ENCODE measurements at regions not wholly inside any gene's neighbourhood (a gene's known extent, or its start where the extent isn't known, plus 50 kb on each side); places are given as distances from the start of the nearest gene placed in this dataset.
"Not testable (repeated sequence)": the region's sequence is repeated elsewhere in the genome, so short reads cannot be mapped to it uniquely, and the experiment has no call there.

DNA sequence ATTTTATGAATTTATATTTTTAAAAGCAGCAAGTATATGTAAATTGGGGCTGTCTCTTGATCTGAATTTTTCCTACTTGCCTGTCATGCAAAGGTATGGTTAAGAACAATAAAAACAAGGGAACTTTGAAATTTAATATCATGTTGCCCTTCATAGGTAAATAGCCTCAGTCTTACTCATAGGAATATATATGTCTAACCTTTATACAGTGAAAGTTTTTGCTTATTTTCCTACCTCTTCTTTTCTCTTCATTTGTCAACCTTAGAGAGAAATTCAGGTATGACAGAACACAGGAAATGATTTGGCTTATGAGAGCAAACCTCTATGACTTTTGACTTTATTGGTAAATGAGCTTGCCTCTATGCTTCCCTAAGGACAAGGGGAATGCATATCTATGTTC lies 716.0 kb downstream of the CENPC start:
- DNase-seq (no peak), ATAC-seq (no peak)
- Mint-ChIP-seq H3K36me3 (ENCODE audit: low read depth) (no peaks in the 10 kb centered on the region), H3K4me3 (no peak overlapping the region), H3K27me3 (no peaks in the 10 kb centered on the region), H3K4me1 (no peaks in the 10 kb centered on the region), H3K27ac (no peak overlapping the region)
- no peaks in the 10 kb centered on the region for H3K9me3 ChIP-seq (ENCODE audit: control insufficient read depth, low read length, poor library complexity, severe bottlenecking)

GRCh38 chr4:66820681-66821080 lies 724.6 kb downstream of the CENPC start:
- H3K27ac Mint-ChIP-seq, result no peak overlapping the region
- ATAC-seq, result no peak
- H3K4me1 Mint-ChIP-seq, result no peaks in the 10 kb centered on the region
- H3K36me3 Mint-ChIP-seq (ENCODE audit: low read depth), result no peaks in the 10 kb centered on the region
- no peaks in the 10 kb centered on the region for H3K9me3 ChIP-seq (ENCODE audit: control insufficient read depth, low read length, poor library complexity, severe bottlenecking)
- H3K4me3 Mint-ChIP-seq, result no peak overlapping the region
- no peaks in the 10 kb centered on the region for H3K27me3 Mint-ChIP-seq
- no peak for DNase-seq

DNA sequence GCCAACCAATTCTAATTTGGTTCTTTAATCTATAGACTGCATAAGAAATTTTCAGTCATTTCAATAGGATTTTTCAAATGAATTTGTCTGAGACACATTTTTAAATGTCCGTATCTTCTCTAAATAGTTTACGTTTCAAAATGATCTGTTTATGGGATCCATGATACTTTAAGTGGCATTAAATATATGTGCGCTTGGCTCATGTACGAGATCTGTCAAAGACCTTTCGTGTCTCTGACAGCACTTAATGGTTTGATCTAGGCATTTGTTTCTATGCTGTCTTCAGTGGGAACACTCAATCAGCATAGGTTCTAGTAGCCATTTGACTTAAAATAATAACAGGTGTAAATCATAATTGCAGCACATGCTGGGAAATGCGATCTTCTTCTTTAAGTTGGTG lies 731.0 kb downstream of the CENPC start:
- Mint-ChIP-seq H3K4me3 (no peak overlapping the region), H3K36me3 (ENCODE audit: low read depth) (no peaks in the 10 kb centered on the region), H3K27me3 (no peaks in the 10 kb centered on the region), H3K4me1 (no peaks in the 10 kb centered on the region), H3K27ac (no peak overlapping the region)
- DNase-seq (no peak), ATAC-seq (no peak)
- H3K9me3 ChIP-seq (ENCODE audit: control insufficient read depth, low read length, poor library complexity, severe bottlenecking), result no peaks in the 10 kb centered on the region

- DNase-seq (no peak), ATAC-seq (no peak)
- no peaks in the 10 kb centered on the region for H3K9me3 ChIP-seq (ENCODE audit: control insufficient read depth, low read length, poor library complexity, severe bottlenecking)
- Mint-ChIP-seq H3K4me1 (no peaks in the 10 kb centered on the region), H3K27ac (no peak overlapping the region), H3K4me3 (no peak overlapping the region), H3K36me3 (ENCODE audit: low read depth) (no peaks in the 10 kb centered on the region), H3K27me3 (no peaks in the 10 kb centered on the region)
Measured at GRCh38 chr4:66805582-66805981, 739.7 kb downstream of the CENPC start.

GRCh38 chr4:66804979-66805378 lies 740.3 kb downstream of the CENPC start:
- H3K9me3 ChIP-seq (ENCODE audit: control insufficient read depth, low read length, poor library complexity, severe bottlenecking), result no peaks in the 10 kb centered on the region
- Mint-ChIP-seq H3K4me1 (no peaks in the 10 kb centered on the region), H3K36me3 (ENCODE audit: low read depth) (no peaks in the 10 kb centered on the region), H3K27ac (no peak overlapping the region), H3K27me3 (no peaks in the 10 kb centered on the region), H3K4me3 (no peak overlapping the region)
- ATAC-seq, result no peak
- DNase-seq, result no peak

DNA sequence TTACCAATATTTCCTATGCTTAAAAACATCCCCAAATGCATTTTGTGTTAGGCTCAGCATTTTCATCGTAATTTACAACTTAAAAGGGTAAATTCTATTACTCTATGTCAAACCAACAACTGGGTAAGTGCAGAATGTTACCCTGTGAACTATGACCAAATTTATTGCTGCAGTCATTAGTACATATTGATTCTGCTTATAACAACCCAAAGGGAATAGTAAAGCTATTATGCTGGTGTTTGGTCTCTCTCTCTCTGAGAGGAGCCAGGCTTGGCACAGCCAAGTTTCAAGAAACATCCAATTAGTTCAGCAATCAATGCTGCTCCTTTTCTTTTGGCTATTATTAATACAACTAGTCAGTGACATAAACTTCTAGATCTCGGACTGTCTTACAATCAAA lies 747.7 kb downstream of the CENPC start:
- no peaks in the 10 kb centered on the region for H3K4me1 Mint-ChIP-seq
- no peak overlapping the region for H3K4me3 Mint-ChIP-seq
- no peaks in the 10 kb centered on the region for H3K9me3 ChIP-seq (ENCODE audit: control insufficient read depth, low read length, poor library complexity, severe bottlenecking)
- no peak overlapping the region for H3K27ac Mint-ChIP-seq
- no peaks in the 10 kb centered on the region for H3K27me3 Mint-ChIP-seq
- DNase-seq, result no peak
- no peak for ATAC-seq
- H3K36me3 Mint-ChIP-seq (ENCODE audit: low read depth), result no peaks in the 10 kb centered on the region

- H3K36me3 Mint-ChIP-seq (ENCODE audit: low read depth), result no peaks in the 10 kb centered on the region
- H3K9me3 ChIP-seq (ENCODE audit: control insufficient read depth, low read length, poor library complexity, severe bottlenecking), result no peaks in the 10 kb centered on the region
- H3K4me3 Mint-ChIP-seq, result no peak overlapping the region
- H3K27me3 Mint-ChIP-seq, result no peaks in the 10 kb centered on the region
- no peak for DNase-seq
- H3K27ac Mint-ChIP-seq, result no peak overlapping the region
- ATAC-seq, result no peak
- no peaks in the 10 kb centered on the region for H3K4me1 Mint-ChIP-seq
Measured at GRCh38 chr4:66795724-66796123, 749.6 kb downstream of the CENPC start.

DNA sequence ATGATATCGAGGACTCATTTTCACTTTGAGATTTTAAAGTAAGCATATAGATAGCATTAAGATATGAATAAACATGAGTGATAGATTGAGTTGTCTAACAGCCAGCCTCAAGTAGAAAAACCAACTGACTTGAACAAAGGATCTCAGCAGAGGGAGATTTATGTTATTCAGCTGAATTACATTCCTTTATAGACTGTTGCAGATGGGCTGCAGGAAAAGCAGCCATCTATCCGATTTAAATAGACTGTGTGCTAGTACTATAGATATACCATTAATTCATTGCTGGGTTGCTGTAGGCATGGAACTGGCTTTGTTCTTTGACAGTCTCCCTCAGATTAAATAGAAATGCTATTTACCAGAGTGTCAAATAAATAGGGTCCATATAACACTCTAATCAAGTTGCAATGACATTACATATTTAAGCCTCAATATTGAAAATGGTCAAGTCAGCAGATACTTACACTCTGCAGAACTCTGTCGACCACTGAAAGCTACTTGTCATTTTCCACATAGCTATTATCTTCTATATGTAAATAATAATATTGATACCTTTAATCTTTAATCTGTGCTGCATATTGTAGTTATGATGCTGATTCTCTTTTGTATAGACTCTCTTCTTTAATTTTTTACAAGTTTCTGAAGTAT lies 750.8 kb downstream of the CENPC start:
- no peaks in the 10 kb centered on the region for H3K4me1 Mint-ChIP-seq
- ATAC-seq (no peak), DNase-seq (no peak)
- H3K36me3 Mint-ChIP-seq (ENCODE audit: low read depth), result no peaks in the 10 kb centered on the region
- no peak overlapping the region for H3K4me3 Mint-ChIP-seq
- no peaks in the 10 kb centered on the region for H3K27me3 Mint-ChIP-seq
- H3K27ac Mint-ChIP-seq, result no peak overlapping the region
- H3K9me3 ChIP-seq (ENCODE audit: control insufficient read depth, low read length, poor library complexity, severe bottlenecking), result no peaks in the 10 kb centered on the region

DNA sequence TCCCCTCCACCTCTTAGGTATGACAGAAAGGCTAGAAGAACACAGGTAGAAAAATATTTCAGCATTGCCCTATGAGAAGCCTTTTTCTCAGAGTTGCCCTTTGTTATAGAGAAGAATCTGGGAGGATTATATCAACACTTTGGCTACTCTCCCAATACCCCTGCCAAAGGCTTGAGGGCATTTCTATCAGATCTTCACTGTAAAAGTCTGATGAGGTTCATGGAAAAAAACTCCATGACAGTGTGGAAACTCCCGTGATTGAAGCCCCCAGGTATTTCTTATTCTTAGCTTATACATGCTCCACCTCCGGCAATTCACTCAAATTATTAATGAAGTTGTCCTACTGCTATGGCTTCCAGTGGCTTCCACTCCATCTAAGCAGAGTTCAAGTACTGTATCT lies 753.6 kb downstream of the CENPC start:
- Mint-ChIP-seq H3K36me3 (ENCODE audit: low read depth) (no peaks in the 10 kb centered on the region), H3K4me3 (no peak overlapping the region), H3K4me1 (no peaks in the 10 kb centered on the region)

GRCh38 chr4:66785479-66785878 lies 759.8 kb downstream of the CENPC start:
- Mint-ChIP-seq H3K4me3 (no peak overlapping the region), H3K27ac (no peak overlapping the region), H3K27me3 (no peaks in the 10 kb centered on the region), H3K4me1 (no peaks in the 10 kb centered on the region), H3K36me3 (ENCODE audit: low read depth) (no peaks in the 10 kb centered on the region)
- no peaks in the 10 kb centered on the region for H3K9me3 ChIP-seq (ENCODE audit: control insufficient read depth, low read length, poor library complexity, severe bottlenecking)
- DNase-seq, result no peak
- no peak for ATAC-seq

More for the DNA sequence above, 753.6 kb downstream of the CENPC start:
- DNase-seq, result no peak
- no peak for ATAC-seq
- no peaks in the 10 kb centered on the region for H3K9me3 ChIP-seq (ENCODE audit: control insufficient read depth, low read length, poor library complexity, severe bottlenecking)
- H3K27me3 Mint-ChIP-seq, result no peaks in the 10 kb centered on the region
- no peak overlapping the region for H3K27ac Mint-ChIP-seq

DNA sequence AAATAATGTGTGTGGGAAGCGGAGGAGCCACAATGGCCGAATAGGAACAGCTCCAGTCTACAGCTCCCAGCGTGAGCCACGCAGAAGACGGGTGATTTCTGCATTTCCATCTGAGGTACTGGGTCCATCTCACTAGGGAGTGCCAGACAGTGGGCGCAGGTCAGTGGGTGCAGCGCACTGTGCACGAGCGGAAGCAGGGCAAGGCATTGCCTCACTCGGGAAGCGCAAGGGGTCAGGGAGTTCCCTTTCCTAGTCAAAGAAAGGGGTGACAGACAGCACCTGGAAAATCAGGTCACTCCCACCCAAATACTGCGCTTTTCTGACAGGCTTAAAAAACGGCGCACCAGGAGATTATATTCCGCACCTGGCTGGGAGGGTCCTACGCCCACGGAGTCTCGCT lies 762.6 kb downstream of the CENPC start:
- H3K27ac Mint-ChIP-seq; H3K9me3 ChIP-seq (ENCODE audit: control insufficient read depth, low read length, poor library complexity, severe bottlenecking); ATAC-seq; H3K36me3 Mint-ChIP-seq (ENCODE audit: low read depth); H3K27me3 Mint-ChIP-seq; H3K4me3 Mint-ChIP-seq; H3K4me1 Mint-ChIP-seq; DNase-seq: not testable (repeated sequence)

DNA sequence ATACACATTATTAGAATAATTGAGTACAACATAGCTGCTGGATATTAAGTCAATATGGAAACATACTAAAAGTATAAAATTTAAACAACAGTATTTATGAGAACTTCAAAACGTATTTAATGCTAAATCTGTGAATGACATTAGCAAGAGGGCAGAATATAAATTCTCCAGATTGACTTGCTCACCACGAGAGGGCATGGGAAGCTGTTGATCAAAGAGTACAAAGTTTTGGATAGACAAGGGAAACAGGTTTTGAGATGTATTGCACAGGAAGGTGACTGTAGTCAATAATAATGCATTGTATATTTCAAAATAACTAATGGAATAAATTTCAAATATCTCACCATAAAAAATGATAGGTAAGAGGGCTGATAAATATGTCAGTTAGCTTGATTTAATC lies 768.2 kb downstream of the CENPC start:
- Mint-ChIP-seq H3K4me1 (no peaks in the 10 kb centered on the region), H3K27ac (no peak overlapping the region), H3K4me3 (no peak overlapping the region), H3K27me3 (no peaks in the 10 kb centered on the region), H3K36me3 (ENCODE audit: low read depth) (no peaks in the 10 kb centered on the region)
- ATAC-seq, result no peak
- no peak for DNase-seq
- H3K9me3 ChIP-seq (ENCODE audit: control insufficient read depth, low read length, poor library complexity, severe bottlenecking), result no peaks in the 10 kb centered on the region

- ATAC-seq (no peak), DNase-seq (no peak)
- Mint-ChIP-seq H3K36me3 (ENCODE audit: low read depth) (no peaks in the 10 kb centered on the region), H3K4me1 (no peaks in the 10 kb centered on the region), H3K27ac (no peak overlapping the region), H3K27me3 (no peaks in the 10 kb centered on the region), H3K4me3 (no peak overlapping the region)
- no peaks in the 10 kb centered on the region for H3K9me3 ChIP-seq (ENCODE audit: control insufficient read depth, low read length, poor library complexity, severe bottlenecking)
Measured at GRCh38 chr4:66769441-66769840, 775.9 kb downstream of the CENPC start.

- H3K9me3 ChIP-seq (ENCODE audit: control insufficient read depth, low read length, poor library complexity, severe bottlenecking), result no peaks in the 10 kb centered on the region
- no peak overlapping the region for H3K27ac Mint-ChIP-seq
- H3K36me3 Mint-ChIP-seq (ENCODE audit: low read depth), result no peaks in the 10 kb centered on the region
- DNase-seq (no peak), ATAC-seq (no peak)
- H3K27me3 Mint-ChIP-seq, result no peaks in the 10 kb centered on the region
- H3K4me1 Mint-ChIP-seq, result no peaks in the 10 kb centered on the region
- H3K4me3 Mint-ChIP-seq, result no peak overlapping the region
Measured at GRCh38 chr4:66767442-66767841, 777.9 kb downstream of the CENPC start.
